ENCODE measurements at regions not wholly inside any gene's neighbourhood (a gene's known extent, or its start where the extent isn't known, plus 50 kb on each side); places are given as distances from the start of the nearest gene placed in this dataset.

GRCh38 chr2:83850071-83850725, 608.9 kb downstream of the SUCLG1 start:
- no peak for TF ChIP-seq GATA3 (IDR thresholded peaks at IDR 0.05; ENCODE audit: low read depth, low read length)
- no peak for TF ChIP-seq GATA2 (IDR thresholded peaks at IDR 0.05; ENCODE audit: low read depth, low read length)

- TF ChIP-seq GATA3 (IDR thresholded peaks at IDR 0.05; ENCODE audit: low read depth, low read length) = no peak
- TF ChIP-seq GATA2 (IDR thresholded peaks at IDR 0.05; ENCODE audit: low read depth, low read length) = no peak
Observed at GRCh38 chr2:83844490-83844889, 614.6 kb downstream of the SUCLG1 start.

- TF ChIP-seq GATA2 (IDR thresholded peaks at IDR 0.05; ENCODE audit: low read depth, low read length) (no peak), GATA3 (IDR thresholded peaks at IDR 0.05; ENCODE audit: low read depth, low read length) (no peak)
Observed at GRCh38 chr2:83842421-83842820, 616.7 kb downstream of the SUCLG1 start.

GRCh38 chr2:83837823-83838222, 621.3 kb downstream of the SUCLG1 start:
- TF ChIP-seq GATA3 (IDR thresholded peaks at IDR 0.05; ENCODE audit: low read depth, low read length) = no peak
- TF ChIP-seq GATA2 (IDR thresholded peaks at IDR 0.05; ENCODE audit: low read depth, low read length) = no peak

GRCh38 chr2:83827618-83828017, 631.5 kb downstream of the SUCLG1 start:
- TF ChIP-seq GATA2 (IDR thresholded peaks at IDR 0.05; ENCODE audit: low read depth, low read length) (no peak), GATA3 (IDR thresholded peaks at IDR 0.05; ENCODE audit: low read depth, low read length) (no peak)

- no peak for TF ChIP-seq GATA2 (IDR thresholded peaks at IDR 0.05; ENCODE audit: low read depth, low read length)
- TF ChIP-seq GATA3 (IDR thresholded peaks at IDR 0.05; ENCODE audit: low read depth, low read length) = no peak
Observed at GRCh38 chr2:83826577-83826976, 632.5 kb downstream of the SUCLG1 start.

- no peak for TF ChIP-seq GATA2 (IDR thresholded peaks at IDR 0.05; ENCODE audit: low read depth, low read length)
- TF ChIP-seq GATA3 (IDR thresholded peaks at IDR 0.05; ENCODE audit: low read depth, low read length) = no peak
Observed at GRCh38 chr2:83823229-83823628, 635.9 kb downstream of the SUCLG1 start.

- TF ChIP-seq GATA3 (IDR thresholded peaks at IDR 0.05; ENCODE audit: low read depth, low read length) (no peak), GATA2 (IDR thresholded peaks at IDR 0.05; ENCODE audit: low read depth, low read length) (no peak)
Observed at GRCh38 chr2:83817511-83817910, 641.6 kb downstream of the SUCLG1 start.

GRCh38 chr2:83808878-83809277, 650.2 kb downstream of the SUCLG1 start:
- TF ChIP-seq GATA3 (IDR thresholded peaks at IDR 0.05; ENCODE audit: low read depth, low read length) (no peak), GATA2 (IDR thresholded peaks at IDR 0.05; ENCODE audit: low read depth, low read length) (no peak)

GRCh38 chr2:83802604-83803003, 656.5 kb downstream of the SUCLG1 start:
- TF ChIP-seq GATA3 (IDR thresholded peaks at IDR 0.05; ENCODE audit: low read depth, low read length) (no peak), GATA2 (IDR thresholded peaks at IDR 0.05; ENCODE audit: low read depth, low read length) (no peak)

GRCh38 chr2:83795777-83796176, 663.3 kb downstream of the SUCLG1 start:
- no peak for TF ChIP-seq GATA2 (IDR thresholded peaks at IDR 0.05; ENCODE audit: low read depth, low read length)
- TF ChIP-seq GATA3 (IDR thresholded peaks at IDR 0.05; ENCODE audit: low read depth, low read length) = no peak

GRCh38 chr2:83787189-83787588, 671.9 kb downstream of the SUCLG1 start:
- TF ChIP-seq GATA3 (IDR thresholded peaks at IDR 0.05; ENCODE audit: low read depth, low read length) (no peak), GATA2 (IDR thresholded peaks at IDR 0.05; ENCODE audit: low read depth, low read length) (no peak)

GRCh38 chr2:83786140-83786539, 672.9 kb downstream of the SUCLG1 start:
- TF ChIP-seq GATA3 (IDR thresholded peaks at IDR 0.05; ENCODE audit: low read depth, low read length) (no peak), GATA2 (IDR thresholded peaks at IDR 0.05; ENCODE audit: low read depth, low read length) (no peak)

GRCh38 chr2:83784947-83785346, 674.1 kb downstream of the SUCLG1 start:
- TF ChIP-seq GATA2 (IDR thresholded peaks at IDR 0.05; ENCODE audit: low read depth, low read length) (no peak), GATA3 (IDR thresholded peaks at IDR 0.05; ENCODE audit: low read depth, low read length) (no peak)

GRCh38 chr2:83784315-83784714, 674.8 kb downstream of the SUCLG1 start:
- no peak for TF ChIP-seq GATA2 (IDR thresholded peaks at IDR 0.05; ENCODE audit: low read depth, low read length)
- no peak for TF ChIP-seq GATA3 (IDR thresholded peaks at IDR 0.05; ENCODE audit: low read depth, low read length)

- TF ChIP-seq GATA2 (IDR thresholded peaks at IDR 0.05; ENCODE audit: low read depth, low read length) (no peak), GATA3 (IDR thresholded peaks at IDR 0.05; ENCODE audit: low read depth, low read length) (no peak)
Observed at GRCh38 chr2:83782122-83782521, 677.0 kb downstream of the SUCLG1 start.

Data from SH-SY5Y (cell line).